Epithelial cell of proximal tubule (primary cell): ENCODE measurements at regions not wholly inside any gene's neighbourhood (a gene's known extent, or its start where the extent isn't known, plus 50 kb on each side); places are given as distances from the start of the nearest gene placed in this dataset.

Experiments used
- DNase-seq: peaks from one replicate; pipeline ENCODE4 v3.0.0-alpha.2; 2011; ENCODE audit warnings: low read depth
- H3K4me3 ChIP-seq: 2 replicates; pipeline ENCODE4 v1.5.1; 2011; ENCODE audit warnings: low read depth, mild to moderate bottlenecking, low read length
- CTCF ChIP-seq: conservative IDR thresholded peaks from 2 replicates; pipeline ENCODE4 v1.5.1; 2012; ENCODE audit warnings: low read depth, mild to moderate bottlenecking, low read length

- TF ChIP-seq CTCF, result no peak
- peak overlapping the region; percentile 2 for H3K4me3 ChIP-seq
- peak; percentile 87 for DNase-seq
These were observed 86.3 kb upstream of the CARMIL1 start for GRCh38 chr6:25192590-25193459.

GRCh38 chr6:25193460-25194171 lies 85.6 kb upstream of the CARMIL1 start:
- DNase-seq, result peak; percentile 85
- TF ChIP-seq CTCF, result no peak
- no peak overlapping the region for H3K4me3 ChIP-seq

- TF ChIP-seq CTCF, result no peak
- DNase-seq, result no peak
- no peak overlapping the region for H3K4me3 ChIP-seq
These were observed 84.9 kb upstream of the CARMIL1 start for GRCh38 chr6:25194172-25194678.

- H3K4me3 ChIP-seq, result no peak overlapping the region
- DNase-seq, result no peak
- TF ChIP-seq CTCF, result no peak
These were observed 82.7 kb upstream of the CARMIL1 start for GRCh38 chr6:25196464-25196863.

- no peak for TF ChIP-seq CTCF
- H3K4me3 ChIP-seq, result no peak overlapping the region
- DNase-seq, result no peak
These were observed 82.1 kb upstream of the CARMIL1 start for GRCh38 chr6:25197111-25197510.

- H3K4me3 ChIP-seq, result no peak overlapping the region
- no peak for DNase-seq
- no peak for TF ChIP-seq CTCF
These were observed 79.6 kb upstream of the CARMIL1 start for GRCh38 chr6:25199544-25199943.

GRCh38 chr6:25202504-25202903 lies 76.7 kb upstream of the CARMIL1 start:
- no peak overlapping the region for H3K4me3 ChIP-seq
- no peak for TF ChIP-seq CTCF
- no peak for DNase-seq
